OCI-M2 (cell line): ENCODE measurements at regions not wholly inside any gene's neighbourhood (a gene's known extent, or its start where the extent isn't known, plus 50 kb on each side); places are given as distances from the start of the nearest gene placed in this dataset.

Source experiments
- DNase-seq: peaks from one replicate; lab custom pipeline; 2025; ENCODE audit not compliant: unreplicated experiment; lab: John Stamatoyannopoulos, UW

- DNase-seq, result no peak
Observed at GRCh38 chr9:73548201-73548600, 396.5 kb downstream of the ANXA1 start.

DNA sequence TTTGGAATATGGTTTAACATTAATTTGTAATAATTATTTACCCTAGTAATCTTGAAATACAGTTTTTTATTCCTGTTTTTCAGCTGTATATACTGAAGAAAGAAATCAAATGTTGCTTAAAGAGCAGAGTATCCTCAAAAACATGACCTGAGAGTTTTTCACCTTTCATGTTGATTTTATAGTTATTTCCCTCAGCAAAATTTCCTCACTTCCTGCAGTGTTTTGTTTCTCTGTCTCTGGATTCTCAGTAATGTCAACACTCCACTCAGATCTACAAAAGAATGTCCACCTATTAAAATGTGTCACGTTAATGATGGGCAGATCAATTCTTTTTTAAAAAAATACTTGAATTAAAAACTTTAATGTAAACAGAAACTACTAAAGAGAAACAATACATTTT lies 398.3 kb downstream of the ANXA1 start:
- DNase-seq, result no peak

DNA sequence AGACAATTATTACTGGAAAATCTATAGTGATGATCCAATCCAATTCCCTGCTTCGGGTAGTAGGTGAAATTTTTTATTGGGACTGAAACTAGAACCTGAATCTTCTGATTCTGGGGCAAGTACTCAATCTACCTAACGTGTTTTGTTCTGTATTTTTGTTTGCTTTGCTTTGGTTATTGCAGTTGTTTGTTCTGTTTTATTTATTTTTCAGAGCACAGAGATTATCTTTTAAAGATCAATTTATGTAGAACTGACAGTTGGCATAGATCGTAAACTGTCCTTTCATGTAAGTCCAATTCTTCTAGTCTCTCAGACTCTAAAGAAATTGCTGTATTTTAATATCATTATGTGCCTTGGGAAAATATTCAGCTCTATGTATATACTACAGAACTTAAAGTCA lies 401.6 kb downstream of the ANXA1 start:
- DNase-seq, result no peak

DNA sequence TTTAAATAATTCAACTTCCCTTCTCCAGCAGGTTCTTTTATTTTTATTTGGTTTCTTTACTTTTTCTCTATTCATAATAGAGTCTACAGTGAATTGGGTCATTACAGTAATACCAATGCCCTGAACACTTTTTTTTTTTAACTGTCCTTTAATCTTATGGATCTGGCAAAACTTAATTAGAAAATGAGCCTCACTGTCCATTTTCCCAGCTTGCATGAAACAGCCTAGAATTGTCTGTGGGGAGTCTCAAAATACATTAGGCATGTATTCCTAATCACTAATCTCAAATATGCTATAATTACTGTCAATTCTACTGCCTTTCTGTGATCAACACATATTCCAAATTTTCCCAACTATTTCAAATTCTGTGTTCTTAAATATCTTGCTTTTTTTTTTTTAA lies 406.8 kb downstream of the ANXA1 start:
- DNase-seq, result no peak

DNA sequence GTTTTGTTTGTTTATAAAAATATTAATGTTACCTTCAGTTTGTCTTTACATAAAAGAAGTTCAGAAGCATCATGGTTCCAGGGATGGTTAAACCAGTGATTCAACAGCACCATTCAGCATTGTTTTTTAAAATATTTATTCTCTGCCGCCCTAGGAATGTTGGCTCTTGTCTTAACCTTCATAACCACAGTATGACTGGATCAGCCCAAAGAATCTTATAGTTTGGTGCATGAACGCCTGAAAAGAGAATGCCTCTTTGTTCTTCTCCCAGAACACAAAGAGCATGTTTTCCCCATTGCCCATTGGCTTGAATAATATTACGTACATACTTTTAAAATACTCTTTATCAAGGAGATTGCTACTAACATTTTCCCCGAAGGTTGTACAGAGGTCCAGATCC lies 413.4 kb downstream of the ANXA1 start:
- DNase-seq, result no peak

DNA sequence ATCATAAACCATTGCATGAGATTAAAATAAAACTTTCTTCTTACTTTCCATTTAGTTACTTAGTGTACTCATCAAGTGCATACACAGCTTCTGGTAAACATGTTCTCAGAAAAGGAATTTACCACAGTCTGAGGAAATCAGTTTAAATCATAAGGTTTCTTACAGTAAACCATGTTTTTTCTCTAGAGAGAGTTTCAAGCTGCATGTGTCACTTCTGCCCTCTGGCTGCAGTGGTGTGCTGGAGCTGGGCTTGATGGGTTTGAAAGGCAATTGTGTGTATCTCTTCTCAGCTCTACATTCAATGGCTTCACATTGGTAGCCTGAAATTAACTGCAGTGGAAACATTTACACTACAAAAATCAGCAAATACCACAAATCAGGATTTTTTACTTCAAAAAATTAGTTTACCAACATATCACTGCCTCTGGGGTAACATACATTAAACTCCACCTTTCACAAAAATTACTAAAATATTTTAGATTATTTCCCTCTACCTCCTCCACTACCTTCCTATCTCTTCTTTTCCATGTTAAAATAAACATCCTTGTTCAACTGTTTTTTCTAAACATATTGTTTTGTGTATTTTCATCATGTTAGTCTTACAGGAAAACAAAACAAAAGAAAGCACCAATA lies 414.3 kb downstream of the ANXA1 start:
- no peak for DNase-seq

DNA sequence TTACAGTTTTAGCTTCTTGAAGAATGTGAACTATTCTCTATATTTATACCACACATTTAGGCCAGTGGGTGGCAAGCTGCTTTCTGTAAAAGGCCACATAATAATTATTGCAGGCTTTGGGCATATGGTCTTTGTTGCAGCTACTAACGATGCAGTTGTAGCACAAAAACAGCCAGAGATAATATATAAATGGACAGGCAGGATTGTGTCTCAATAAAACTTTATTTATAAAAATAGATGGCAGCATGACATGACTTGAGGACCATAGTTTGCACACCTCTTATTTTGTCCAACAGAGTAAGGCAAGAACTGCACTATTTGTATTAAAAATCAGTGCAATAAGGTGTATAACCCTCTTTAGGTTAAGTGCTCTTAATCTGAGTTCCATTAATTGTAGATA lies 415.0 kb downstream of the ANXA1 start:
- no peak for DNase-seq

DNA sequence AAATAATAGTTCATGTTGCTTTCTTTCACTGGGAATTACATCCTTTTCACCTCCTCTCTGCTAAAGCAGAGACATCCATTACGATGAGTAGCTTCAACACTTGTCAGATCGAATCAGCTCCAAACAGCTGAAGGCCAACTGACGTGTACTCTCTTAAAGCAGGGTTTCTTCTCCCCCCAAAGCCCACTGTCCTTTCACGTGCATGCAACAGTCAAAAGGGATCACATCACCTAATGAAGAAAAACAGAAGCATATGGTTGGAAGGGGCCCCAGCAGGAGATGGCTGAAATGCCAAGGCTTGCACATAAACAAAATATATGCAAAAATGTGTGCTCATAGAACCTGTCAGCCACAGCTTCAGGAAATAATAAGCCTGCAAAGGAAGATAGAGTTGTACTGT lies 421.6 kb downstream of the ANXA1 start:
- no peak for DNase-seq

DNA sequence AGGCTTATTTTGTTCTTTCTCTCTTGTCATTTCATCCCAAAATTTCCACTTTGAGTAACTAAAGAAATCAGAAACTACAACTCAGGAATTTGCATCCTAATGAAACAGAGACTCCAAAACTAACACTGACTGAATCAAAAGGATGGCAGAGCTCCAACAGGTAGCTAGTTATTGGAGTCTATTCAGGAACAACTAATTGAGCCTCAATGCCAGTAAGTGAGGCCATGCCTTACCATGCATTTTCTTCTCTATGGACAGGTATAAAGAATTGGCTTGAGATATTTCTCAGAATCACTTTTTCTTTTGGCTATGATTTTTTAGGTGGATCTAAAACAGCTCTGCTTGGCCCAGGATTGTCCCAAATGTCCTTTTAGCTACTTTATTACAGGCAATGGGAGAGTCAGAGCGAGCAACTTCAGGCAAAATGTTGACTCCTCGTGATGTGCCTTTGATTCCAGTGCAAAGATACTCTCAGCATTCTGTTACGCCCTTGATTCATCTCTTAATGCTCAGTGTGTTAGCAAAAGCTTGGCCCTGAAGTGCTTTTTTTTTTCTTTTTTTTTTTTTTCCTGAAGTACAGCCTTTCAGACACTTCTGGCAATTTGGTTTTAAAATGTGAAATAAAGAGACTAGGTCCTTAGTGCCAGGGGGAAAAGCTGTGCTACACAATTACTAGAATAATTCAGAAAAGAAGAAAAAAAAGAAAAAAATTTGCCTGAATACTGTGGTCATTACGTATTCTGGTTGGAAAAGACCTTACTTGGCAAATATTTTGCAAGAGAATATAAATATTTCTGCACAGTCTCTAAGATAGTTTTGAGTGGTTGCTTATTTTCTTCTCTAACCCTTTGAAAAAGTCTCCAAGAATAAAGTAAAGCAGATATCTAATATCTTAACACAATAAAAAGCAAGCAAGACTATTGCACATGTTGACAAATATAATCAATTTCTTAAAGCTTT lies 423.7 kb downstream of the ANXA1 start:
- DNase-seq, result no peak

DNA sequence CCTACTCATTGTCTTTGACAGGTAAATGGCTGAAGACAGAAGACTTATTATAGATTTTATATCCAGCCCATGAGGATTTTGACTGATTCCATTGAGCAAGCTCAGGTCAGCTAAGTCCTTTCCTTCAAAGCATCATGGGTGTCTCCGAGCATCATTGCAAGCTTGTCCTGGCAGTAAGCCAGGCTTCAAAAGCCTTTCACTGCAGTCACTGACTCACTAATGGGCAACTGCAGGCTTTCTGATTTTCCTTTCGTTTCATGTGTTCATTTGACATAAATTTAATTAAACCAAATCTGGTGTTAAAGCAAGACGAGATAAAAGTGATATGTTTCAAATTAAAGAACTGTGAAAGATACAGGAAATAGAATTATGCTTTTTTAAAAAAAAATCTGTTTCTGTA lies 426.2 kb downstream of the ANXA1 start:
- no peak for DNase-seq

GRCh38 chr9:73579823-73580222 lies 428.2 kb downstream of the ANXA1 start:
- no peak for DNase-seq

GRCh38 chr9:73583576-73583975 lies 431.9 kb downstream of the ANXA1 start:
- DNase-seq, result no peak

- no peak for DNase-seq
Observed at GRCh38 chr9:73595036-73595545, 443.4 kb downstream of the ANXA1 start.

DNA sequence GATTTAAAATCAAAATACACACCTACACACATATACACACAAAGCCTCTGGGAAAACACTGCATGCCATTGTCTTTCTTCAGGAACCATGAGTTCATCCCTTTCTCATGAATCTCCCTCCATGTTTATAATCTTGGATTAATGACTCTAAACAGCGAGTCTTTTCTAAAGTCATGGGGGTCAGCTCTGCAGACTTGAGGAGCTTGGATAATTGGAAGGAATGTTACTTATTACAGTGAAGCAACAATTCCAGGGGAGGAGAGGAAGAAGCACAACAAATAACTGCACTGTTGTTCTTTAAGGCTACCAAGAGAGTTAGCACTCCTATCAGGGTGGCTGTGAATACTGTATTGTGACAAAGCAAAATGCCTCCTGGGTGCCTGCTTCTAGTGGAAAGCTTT lies 444.7 kb downstream of the ANXA1 start:
- DNase-seq, result no peak

DNA sequence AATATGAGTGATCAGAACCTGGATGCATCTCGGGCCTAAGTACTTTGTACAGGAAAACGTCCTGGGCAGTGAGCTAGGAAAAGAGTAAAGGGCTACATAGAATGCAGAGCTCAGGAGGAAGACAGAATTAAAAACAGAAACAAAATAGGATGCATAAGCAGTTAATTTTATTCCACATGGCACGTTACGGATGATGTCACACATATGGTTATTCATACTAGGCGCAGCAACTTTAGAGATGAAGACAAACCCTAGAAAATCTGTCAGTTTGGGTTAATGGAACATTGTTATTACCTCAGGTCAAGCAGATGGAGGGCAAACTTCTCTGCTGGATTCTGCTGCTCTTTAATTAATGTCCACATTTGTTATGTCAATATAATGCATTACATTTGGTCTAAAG lies 445.4 kb downstream of the ANXA1 start:
- DNase-seq, result no peak

DNA sequence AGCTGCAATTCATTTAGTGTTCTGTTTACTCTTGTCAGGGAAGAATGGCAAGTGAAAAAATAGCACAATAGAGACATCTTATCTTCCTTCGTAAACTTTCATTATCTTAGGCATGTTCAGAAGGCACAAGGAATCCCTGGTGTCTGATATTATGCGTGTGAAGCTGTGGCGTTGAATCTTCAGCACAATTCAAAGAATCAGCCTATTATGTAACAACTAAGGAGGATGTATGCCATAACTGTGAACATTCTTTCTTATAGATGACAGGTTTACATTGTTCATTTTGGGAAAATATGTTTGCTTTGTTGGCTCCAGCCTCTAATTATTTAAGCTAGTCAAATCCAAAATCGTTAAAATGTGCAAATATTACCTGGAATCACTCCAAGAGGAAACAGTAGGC lies 446.1 kb downstream of the ANXA1 start:
- DNase-seq, result no peak

GRCh38 chr9:73609381-73609780 lies 457.7 kb downstream of the ANXA1 start:
- DNase-seq, result no peak

- no peak for DNase-seq
Observed at GRCh38 chr9:73611032-73611431, 459.4 kb downstream of the ANXA1 start.

DNA sequence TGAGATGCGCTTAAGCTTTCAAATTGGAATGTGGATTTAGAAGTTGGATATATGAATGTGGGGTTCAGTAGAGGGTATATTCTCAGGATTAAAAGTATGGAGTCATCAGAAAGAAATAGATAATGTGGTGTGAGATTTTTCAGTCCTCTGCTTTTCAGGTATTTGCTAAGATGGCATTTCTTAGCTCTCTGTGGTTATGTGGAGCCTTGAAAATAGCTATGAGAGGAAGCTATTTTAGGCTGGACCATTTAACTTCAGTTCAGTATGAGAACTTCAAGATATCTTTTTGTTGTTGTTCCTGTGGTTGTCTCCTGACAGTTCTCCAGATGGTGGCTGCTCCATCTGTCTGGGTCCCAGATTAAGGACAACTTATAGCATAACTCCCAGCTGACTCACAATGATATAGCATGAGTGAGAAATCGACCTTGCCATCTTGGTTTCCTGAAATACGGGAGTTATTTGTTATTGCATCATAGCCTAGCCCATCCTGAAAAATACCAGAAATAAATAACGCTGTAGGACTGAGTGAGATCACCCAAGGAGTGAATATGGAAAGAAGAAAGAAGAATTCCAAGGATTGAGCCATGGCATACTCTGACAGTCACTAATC lies 461.5 kb downstream of the ANXA1 start:
- no peak for DNase-seq

DNA sequence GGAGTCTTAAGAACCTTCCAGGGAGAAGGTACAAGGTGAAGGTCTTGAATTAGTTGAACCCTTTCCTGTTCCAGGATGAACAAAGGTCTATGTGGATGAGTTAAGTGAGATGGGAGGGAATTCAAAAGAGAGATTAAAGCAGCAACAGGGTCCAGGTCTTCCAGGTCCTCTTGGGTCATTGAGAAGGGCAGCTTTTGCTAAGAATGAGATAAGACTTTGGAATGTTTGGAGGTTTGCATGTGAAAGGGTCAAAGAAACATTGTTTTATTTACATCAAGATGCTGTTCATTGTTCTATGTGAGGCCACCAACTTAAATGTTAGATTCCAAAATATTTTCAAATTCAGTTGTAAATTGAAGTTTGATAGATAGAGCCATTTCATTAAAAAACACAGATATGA lies 463.9 kb downstream of the ANXA1 start:
- DNase-seq, result no peak

GRCh38 chr9:73617586-73617985 lies 465.9 kb downstream of the ANXA1 start:
- DNase-seq, result no peak

DNA sequence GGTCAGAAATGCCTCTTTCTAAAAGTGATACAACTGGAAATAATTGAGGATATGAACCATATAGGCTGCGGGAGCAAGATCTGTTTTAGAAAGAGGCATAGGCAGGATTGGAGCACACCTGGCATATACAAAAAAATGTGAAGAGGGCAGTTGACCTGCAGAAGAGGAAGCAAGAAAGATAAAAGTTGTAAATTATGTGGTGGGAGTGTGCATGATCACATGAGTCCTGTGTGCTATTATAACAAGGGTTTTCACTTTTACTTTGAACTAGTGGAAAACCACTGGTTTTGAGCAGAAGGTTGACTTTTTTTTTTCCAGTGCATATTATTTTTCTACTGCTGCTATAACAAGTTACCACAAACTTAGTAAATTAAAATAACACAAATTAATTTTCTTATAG lies 489.3 kb downstream of the ANXA1 start:
- DNase-seq, result no peak
